DMS114 treated with DMSO at 0.1 percent for 48 hours (cell line): ENCODE measurements at regions not wholly inside any gene's neighbourhood (a gene's known extent, or its start where the extent isn't known, plus 50 kb on each side); places are given as distances from the start of the nearest gene placed in this dataset.
"Not testable (repeated sequence)": the region's sequence is repeated elsewhere in the genome, so short reads cannot be mapped to it uniquely, and the experiment has no call there.

ENCODE experiments used
- DNase-seq: peaks from one replicate; lab custom pipeline; 2025; ENCODE audit not compliant: unreplicated experiment; lab: John Stamatoyannopoulos, UW

DNA sequence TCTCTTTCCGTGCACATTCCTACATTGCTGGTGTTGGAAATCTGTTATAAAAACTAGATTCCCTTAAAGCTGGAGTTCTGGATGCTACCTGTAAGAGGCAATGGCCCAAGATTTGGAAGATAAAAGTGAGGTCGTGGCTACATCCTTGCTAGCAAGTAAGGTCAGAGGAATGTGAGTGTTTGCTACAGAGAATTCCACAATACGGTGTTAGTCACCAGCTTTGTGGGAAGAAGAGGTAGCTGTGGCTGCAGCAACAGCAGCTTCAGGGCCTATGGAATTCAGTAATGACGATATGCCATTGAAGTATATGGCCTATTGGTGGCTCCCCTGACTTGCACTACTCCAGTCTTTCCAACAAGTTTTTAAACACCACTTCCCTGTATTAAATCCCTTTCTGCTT lies 227.7 kb upstream of the TMEM260 start:
- no peak for DNase-seq

- DNase-seq = no peak
These were observed 226.6 kb upstream of the TMEM260 start for GRCh38 chr14:56352999-56353398.

- no peak for DNase-seq
These were observed 222.2 kb upstream of the TMEM260 start for GRCh38 chr14:56357428-56357827.

DNA sequence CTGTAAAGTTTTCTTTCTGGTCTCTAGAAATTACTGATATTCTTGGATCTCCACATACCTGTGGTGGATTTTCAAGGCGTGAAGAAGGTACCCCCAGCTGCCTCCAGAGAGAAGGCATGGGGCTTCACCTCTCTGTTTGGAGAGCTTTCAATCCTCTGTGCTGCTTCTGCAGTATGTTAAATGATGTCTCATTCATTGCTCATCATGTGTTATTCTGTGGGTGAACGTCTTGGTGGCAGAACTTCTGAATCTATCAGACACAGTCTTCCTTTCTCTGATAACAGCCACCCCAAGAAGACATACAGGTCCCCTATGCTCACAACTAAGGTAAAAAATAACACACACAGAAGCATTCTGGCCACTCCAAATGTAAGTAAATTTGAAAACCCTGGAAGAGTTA lies 221.3 kb upstream of the TMEM260 start:
- no peak for DNase-seq

GRCh38 chr14:56358851-56359614 lies 220.6 kb upstream of the TMEM260 start:
- DNase-seq = no peak

GRCh38 chr14:56365663-56366062 lies 213.9 kb upstream of the TMEM260 start:
- DNase-seq = not testable (repeated sequence)

- no peak for DNase-seq
These were observed 212.2 kb upstream of the TMEM260 start for GRCh38 chr14:56367416-56367815.

DNA sequence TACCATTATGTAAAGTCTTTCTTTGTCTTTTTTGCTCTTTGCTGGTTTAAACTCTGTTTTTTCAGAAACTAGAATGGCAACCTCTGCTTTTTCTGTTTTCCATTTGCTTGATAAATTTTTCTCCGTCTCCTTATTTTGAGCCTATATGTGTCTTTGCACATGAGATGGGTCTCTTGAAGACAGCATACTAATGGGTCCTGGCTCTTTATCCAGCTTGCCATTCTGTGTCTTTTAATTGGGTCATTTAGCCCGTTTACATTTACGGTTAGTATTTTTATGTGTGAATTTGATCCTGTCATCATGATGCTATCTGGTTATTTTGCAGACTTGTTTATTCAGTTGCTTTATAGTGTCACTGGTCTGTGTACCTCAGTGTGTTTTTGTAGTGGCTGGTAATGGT lies 207.9 kb upstream of the TMEM260 start:
- no peak for DNase-seq

DNA sequence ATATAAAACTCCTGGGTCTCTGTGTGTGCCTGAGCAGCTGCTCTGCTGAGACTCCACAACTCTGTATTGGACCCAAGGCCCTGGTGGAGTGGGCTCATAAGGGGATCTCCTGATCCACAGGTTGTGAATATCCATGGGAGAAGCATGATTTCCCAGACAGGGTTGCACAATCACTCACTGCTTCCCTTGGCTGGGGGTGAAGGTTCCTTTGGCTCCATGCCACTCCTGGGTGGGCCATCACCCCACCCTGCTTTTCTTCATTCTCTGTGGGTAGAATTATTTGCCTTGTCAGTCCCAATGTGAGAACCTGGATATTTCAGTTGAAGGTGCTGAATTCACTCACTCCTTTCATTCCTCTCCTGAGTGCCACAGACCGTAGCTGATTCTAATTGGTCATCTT lies 205.2 kb upstream of the TMEM260 start:
- no peak for DNase-seq

DNA sequence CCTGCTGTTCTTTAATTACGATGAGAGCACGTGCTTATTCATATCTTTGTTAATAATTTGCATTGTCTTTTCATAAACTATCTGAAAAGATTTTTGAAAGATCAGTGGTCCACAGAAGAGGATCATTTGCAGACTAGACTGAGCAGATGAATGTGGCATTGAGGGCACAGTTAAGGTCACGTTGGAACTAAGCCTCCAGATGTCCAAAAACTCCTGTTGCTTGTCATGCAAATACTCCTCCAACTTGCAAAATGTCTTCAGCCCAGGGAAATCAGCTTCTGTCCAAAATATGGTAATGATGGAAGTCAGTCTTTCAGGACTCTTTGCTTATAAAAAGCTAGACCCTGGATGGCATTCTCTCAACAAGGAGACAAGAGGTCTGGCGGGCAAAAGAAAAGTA lies 201.6 kb upstream of the TMEM260 start:
- DNase-seq = no peak

DNA sequence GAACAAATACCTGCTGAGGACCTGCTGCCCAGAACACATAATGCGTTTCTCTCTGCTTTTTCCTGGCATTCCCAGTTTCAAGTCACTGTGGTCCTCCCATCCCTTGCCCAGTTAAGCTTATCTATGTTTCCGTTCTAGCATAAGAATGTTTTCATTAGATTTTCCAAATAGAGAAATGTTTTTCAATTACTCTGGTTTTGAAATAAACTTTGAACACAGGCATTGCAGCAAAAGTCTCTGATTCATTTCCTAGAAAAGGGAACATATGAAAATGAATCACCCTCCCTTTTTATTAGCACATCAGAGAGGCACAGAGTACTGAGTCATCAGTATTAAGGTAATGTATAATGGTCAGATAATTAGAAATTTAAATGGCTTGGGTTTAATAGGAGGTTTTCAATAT lies 201.1 kb upstream of the TMEM260 start:
- DNase-seq = no peak

DNA sequence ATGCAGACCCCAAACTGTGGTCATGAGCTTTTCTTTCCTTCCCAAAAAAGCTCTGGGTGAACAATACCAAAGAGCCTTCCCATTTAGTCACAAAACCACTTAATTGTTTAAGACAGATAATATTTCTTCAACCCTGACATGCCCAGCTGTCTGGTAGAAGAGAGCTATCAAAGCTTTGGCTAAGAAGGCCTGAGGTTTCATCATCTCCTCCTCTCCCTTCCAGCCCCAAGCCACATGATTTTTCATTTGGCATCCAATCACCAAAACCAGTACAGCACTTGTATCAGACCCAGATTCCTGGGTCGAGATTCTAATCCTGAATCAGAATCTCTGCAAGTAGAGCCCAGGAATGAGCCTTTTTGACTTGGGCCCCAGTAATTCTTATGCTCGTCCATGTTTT lies 199.6 kb upstream of the TMEM260 start:
- no peak for DNase-seq

GRCh38 chr14:56386024-56386423 lies 193.6 kb upstream of the TMEM260 start:
- no peak for DNase-seq

DNA sequence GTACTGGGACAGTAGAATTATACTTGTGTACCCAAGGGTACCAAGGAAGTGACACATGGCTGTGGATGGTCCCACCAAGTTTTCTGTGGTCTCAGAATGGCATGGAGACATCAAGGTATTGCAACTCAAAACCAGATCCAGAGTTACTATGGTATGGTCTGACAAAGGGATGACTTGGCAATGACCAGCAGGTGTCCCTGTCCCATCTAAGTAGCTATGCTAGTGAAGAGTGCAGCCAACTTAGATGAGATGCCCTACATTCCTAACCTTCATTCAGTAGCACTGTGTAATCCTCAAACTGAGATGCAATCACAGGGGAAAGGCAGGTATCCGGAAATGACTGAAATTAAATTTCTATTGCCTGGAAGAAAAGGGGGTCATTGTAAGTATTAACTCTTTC lies 188.7 kb upstream of the TMEM260 start:
- no peak for DNase-seq

DNA sequence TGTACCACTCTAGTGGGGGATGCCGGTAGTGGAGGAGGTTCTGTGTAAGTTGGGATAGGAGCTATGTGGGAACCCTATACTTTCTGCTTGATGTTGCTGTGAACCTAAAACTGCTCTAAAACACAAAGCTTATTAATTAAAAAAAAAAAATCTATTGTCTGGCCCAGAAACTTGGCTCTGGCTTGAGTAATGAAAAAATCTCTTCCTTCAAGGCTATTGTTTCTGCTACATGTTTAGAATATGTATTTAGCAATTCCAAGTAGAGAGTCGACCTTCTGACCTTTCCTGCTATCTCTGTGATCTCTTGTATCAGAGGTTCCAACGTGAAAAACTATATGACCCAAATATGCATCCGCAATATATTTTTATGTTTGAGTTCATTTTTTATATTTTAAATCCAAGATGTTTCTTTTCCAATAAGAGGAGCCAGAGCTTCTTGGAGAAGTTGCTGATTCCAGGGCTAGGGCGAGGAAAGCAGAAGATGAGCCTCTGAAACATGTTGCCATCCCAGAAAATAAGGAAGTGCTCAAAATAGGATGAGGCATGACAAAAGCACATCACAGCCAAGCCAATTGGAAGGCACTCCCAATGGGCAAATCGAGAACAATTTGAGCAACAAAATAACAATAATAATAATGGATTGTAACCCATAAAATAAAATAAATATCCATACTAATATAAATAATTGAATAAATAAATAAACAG lies 184.6 kb upstream of the TMEM260 start:
- no peak for DNase-seq

DNA sequence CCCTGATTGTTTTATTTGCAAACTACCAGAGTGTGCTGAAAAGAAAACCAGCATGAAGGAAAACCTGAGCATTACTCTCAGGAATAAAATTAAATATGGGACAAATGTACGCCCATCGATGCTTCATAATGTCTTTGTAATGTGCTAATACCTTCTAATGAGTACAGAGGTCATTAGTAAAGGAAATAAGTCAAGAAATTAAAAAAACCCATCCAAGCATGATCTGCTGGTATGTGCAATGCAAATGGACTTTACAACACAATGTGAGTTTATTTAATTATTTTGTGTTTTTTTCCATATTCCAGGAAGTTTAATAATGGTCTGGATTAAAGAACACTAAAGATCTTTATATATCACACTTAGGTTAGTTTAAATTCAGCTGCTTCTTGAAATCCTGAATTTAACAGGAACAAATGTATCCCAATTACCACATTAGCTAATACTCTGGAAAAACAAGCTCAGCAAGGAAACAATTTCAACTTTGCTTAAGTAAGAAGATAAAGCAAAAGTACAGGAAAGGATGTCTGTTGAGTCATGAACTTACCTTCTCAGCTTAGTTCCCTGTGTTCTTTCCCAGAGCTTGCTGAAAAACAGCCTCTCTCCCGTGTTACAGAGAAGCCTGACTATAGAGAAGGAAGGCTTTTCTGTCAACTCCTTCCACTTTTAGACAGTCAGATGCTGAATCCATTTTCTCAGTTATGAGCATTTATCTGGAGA lies 179.3 kb upstream of the TMEM260 start:
- DNase-seq = no peak

- no peak for DNase-seq
These were observed 166.8 kb upstream of the TMEM260 start for GRCh38 chr14:56412468-56413434.

DNA sequence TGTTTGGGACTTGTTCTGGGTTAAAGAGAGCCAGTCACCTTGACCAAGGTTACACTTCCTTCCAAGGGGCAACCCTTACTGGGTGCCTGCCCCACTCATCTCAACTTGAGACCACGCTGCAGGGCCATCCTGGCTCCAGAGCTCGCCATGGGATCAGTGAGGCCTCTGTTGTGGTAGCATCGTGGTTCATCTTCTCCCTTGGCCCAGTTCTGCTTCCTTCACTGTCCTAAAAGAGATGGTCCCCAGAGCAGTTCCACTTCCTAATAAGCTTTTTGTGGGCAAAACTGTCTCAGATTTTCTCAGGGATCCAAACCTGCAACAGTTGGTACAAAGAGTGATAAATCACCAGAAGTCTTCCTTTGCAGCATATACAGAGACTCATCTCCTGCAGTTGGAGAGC lies 165.9 kb upstream of the TMEM260 start:
- DNase-seq = no peak

DNA sequence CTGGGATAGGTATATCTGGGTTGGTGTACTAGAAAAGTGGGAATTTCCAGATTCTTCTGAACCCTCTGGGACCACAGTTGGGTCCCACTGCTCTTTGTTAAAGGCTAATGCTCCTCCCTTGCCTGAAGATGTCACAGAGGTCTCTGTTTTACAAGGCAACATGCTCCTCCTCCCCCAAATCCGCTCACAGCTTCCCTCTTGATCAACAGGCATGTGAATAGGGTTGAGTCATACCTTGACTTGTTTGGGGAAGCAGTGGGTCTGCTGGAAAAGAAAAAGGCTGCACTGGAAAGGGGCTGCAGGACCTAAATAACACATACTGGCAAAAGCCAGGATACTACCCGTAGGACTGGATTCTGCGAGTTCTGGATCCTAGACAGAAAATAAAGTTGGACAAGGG lies 165.4 kb upstream of the TMEM260 start:
- DNase-seq = no peak

- DNase-seq = no peak
These were observed 163.4 kb upstream of the TMEM260 start for GRCh38 chr14:56416213-56416612.

DNA sequence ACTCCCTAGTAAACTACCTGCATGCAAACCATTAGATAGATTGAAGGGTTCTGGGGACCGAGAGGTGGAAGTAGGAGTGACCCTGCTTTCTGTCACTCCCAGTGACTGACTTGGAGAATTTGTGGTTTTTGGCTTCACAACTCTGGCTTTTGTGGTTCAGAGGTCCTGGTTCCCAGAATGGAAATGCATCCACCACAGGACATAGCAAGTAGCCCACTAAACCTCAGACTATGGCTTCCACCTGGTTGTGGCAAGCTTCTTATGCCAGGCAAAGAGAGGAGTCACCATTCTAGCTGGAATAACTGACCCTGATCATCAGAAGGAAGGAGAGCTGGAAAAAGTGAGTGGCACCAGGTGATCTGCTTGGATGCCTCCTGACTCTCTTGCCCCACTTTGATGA lies 162.4 kb upstream of the TMEM260 start:
- no peak for DNase-seq
